HG02938 (cell line): ENCODE measurements at regions not wholly inside any gene's neighbourhood (a gene's known extent, or its start where the extent isn't known, plus 50 kb on each side); places are given as distances from the start of the nearest gene placed in this dataset.

Experiments
- ATAC-seq: cut with Tn5 transposase; IDR thresholded peaks from one replicate; pipeline ENCODE4 v1.9.1; 2021; ENCODE audit warnings: mild to moderate bottlenecking, moderate library complexity; ENCODE audit not compliant: unreplicated experiment

GRCh38 chr13:109537584-109537983 is 248.8 kb downstream of the IRS2 start:
- ATAC-seq, result no peak

- no peak for ATAC-seq
Measured at GRCh38 chr13:109533350-109533749, 253.0 kb downstream of the IRS2 start.

GRCh38 chr13:109529964-109530363 is 256.4 kb downstream of the IRS2 start:
- ATAC-seq, result no peak

GRCh38 chr13:109521719-109522118 is 264.7 kb downstream of the IRS2 start:
- no peak for ATAC-seq

GRCh38 chr13:109517517-109517916 is 268.9 kb downstream of the IRS2 start:
- no peak for ATAC-seq

GRCh38 chr13:109516186-109516585 is 270.2 kb downstream of the IRS2 start:
- ATAC-seq, result no peak

- ATAC-seq, result no peak
Measured at GRCh38 chr13:109510013-109510412, 276.4 kb downstream of the IRS2 start.

GRCh38 chr13:109509154-109509900 is 277.1 kb downstream of the IRS2 start:
- no peak for ATAC-seq

- no peak for ATAC-seq
Measured at GRCh38 chr13:109500146-109500773, 286.1 kb downstream of the IRS2 start.

- ATAC-seq, result no peak
Measured at GRCh38 chr13:109497917-109498316, 288.5 kb downstream of the IRS2 start.

GRCh38 chr13:109496216-109496615 is 290.2 kb downstream of the IRS2 start:
- ATAC-seq, result no peak

GRCh38 chr13:109494925-109495369 is 291.4 kb downstream of the IRS2 start:
- no peak for ATAC-seq

GRCh38 chr13:109485136-109485794 is 301.1 kb downstream of the IRS2 start:
- ATAC-seq, result no peak

- ATAC-seq, result no peak
Measured at GRCh38 chr13:109483284-109483683, 303.1 kb downstream of the IRS2 start.

- no peak for ATAC-seq
Measured at GRCh38 chr13:109481040-109481439, 305.3 kb downstream of the IRS2 start.

GRCh38 chr13:109480011-109480955 is 306.1 kb downstream of the IRS2 start:
- no peak for ATAC-seq

- ATAC-seq, result no peak
Measured at GRCh38 chr13:109479534-109479933, 306.8 kb downstream of the IRS2 start.

- no peak for ATAC-seq
Measured at GRCh38 chr13:109476001-109476400, 310.4 kb downstream of the IRS2 start.

- ATAC-seq, result no peak
Measured at GRCh38 chr13:109468123-109468522, 318.3 kb downstream of the IRS2 start.

- ATAC-seq, result no peak
Measured at GRCh38 chr13:109465148-109465547, 321.2 kb downstream of the IRS2 start.
